Keratinocyte (primary cell): ENCODE measurements at regions not wholly inside any gene's neighbourhood (a gene's known extent, or its start where the extent isn't known, plus 50 kb on each side); places are given as distances from the start of the nearest gene placed in this dataset.

ENCODE experiments used
- CTCF ChIP-seq, 3 experiments: IDR thresholded peaks in 1 of 3; conservative IDR thresholded peaks in 1 of 3; optimal IDR thresholded peaks in 1 of 3; 2 replicates in 2 of 3; 3 replicates in 1 of 3; pipeline versions ENCODE3 to v1.5.1; 2011; ENCODE audit warnings: low read length in 3 of 3, mild to moderate bottlenecking in 3 of 3, moderate library complexity in 2 of 3, control low read depth in 1 of 3, inconsistent platforms in 1 of 3; ENCODE audit not compliant: insufficient read depth in 2 of 3; ENCODE audit errors: extremely low read depth in 1 of 3
- EZH2 ChIP-seq: IDR thresholded peaks from one replicate; pipeline ENCODE4 v1.6.1; 2012; ENCODE audit warnings: inconsistent platforms, mild to moderate bottlenecking, low read length, moderate library complexity

GRCh38 chr4:10186228-10187214 is 69.9 kb upstream of the WDR1 start:
- TF ChIP-seq CTCF (optimal IDR thresholded peaks at IDR 0.05 in 1 of 3, IDR thresholded peaks at IDR 0.05 in 1 of 3, conservative IDR thresholded peaks at IDR 0.05 in 1 of 3; ENCODE audit: extremely low read depth in 1 of 3, insufficient read depth in 2 of 3, low read length in 3 of 3): peak in 2 of 3 experiments; percentile 13 to 43
- no peak for TF ChIP-seq EZH2
